Cardiac fibroblast (primary cell): ENCODE measurements at regions not wholly inside any gene's neighbourhood (a gene's known extent, or its start where the extent isn't known, plus 50 kb on each side); places are given as distances from the start of the nearest gene placed in this dataset.

ENCODE experiments used
- DNase-seq, 2 donors: peaks; one replicate each; pipeline versions ENCODE4 v3.0.0 to v3.0.0-alpha.2; 2010; ENCODE audit warnings: low read depth in 2 of 2
- H3K4me3 ChIP-seq, 2 donors: replicated peaks in 1 of 2; 1 replicate in 1 of 2; 2 replicates in 1 of 2; pipeline ENCODE4 v1.5.1; 2011; ENCODE audit warnings: low read depth in 2 of 2, low read length in 2 of 2, mild to moderate bottlenecking in 2 of 2, moderate library complexity in 1 of 2
- CTCF ChIP-seq: IDR thresholded peaks from one replicate; pipeline ENCODE4 v1.5.1; 2011; ENCODE audit warnings: low read depth, mild to moderate bottlenecking, low read length, inconsistent platforms

- TF ChIP-seq CTCF: no peak
- no peak for DNase-seq
- H3K4me3 ChIP-seq: no peak overlapping the region
These were observed 555.5 kb upstream of the BRINP1 start for GRCh38 chr9:119924736-119925135.

GRCh38 chr9:119917175-119917574, 547.9 kb upstream of the BRINP1 start:
- no peak for TF ChIP-seq CTCF
- DNase-seq: no peak

GRCh38 chr9:119907056-119907455, 537.8 kb upstream of the BRINP1 start:
- no peak for TF ChIP-seq CTCF
- no peak overlapping the region for H3K4me3 ChIP-seq
- DNase-seq: no peak

More at GRCh38 chr9:119917175-119917574, 547.9 kb upstream of the BRINP1 start:
- no peak overlapping the region for H3K4me3 ChIP-seq

- DNase-seq: no peak
- no peak for TF ChIP-seq CTCF
These were observed 536.5 kb upstream of the BRINP1 start for GRCh38 chr9:119905724-119906123.

DNA sequence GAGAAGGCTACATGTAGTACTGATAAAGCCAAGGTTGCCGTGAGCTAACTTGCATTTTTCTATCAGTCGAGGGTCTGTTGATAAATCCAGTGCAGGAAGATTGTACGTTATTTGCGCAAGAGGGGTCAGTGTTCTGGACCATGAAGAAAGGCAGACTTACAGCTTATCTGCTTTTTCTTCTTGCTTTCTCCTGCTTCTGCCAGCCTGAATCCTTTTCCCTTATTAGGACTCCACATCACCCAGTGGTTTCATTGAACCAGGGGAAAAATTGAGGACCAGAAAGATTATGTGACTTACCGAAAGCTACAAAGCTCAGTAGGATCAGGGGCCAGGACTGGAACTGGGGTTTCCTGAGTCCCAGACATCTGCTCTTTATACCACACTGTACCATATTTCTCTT, 534.6 kb upstream of the BRINP1 start:
- TF ChIP-seq CTCF: no peak
- no peak overlapping the region for H3K4me3 ChIP-seq
- no peak for DNase-seq

More at GRCh38 chr9:119905724-119906123, 536.5 kb upstream of the BRINP1 start:
- no peak overlapping the region for H3K4me3 ChIP-seq

DNA sequence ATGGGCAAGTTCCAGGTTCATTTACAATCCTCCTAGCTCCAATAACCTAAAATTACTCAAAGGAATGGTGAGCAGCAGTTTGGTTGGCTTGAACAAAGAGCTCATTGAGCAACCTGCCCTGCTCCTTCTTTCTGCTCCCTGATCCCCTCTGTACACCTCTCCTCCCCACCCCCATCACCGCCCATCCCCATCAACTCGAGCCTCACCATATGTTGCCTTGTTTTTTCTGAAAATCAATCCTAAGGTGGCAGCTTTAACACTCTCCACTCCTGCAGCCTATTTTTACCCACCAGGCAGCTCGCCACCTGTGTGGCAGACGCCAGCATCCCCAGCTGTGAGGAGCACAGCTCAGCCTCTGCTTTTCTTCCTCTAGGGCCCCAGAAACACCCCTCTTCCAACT, 533.4 kb upstream of the BRINP1 start:
- DNase-seq: no peak
- no peak for TF ChIP-seq CTCF
- no peak overlapping the region for H3K4me3 ChIP-seq

GRCh38 chr9:119898316-119898715, 529.1 kb upstream of the BRINP1 start:
- no peak for DNase-seq
- H3K4me3 ChIP-seq: no peak overlapping the region
- TF ChIP-seq CTCF: no peak
